Vagina (tissue), 2 donors: ENCODE measurements at regions not wholly inside any gene's neighbourhood (a gene's known extent, or its start where the extent isn't known, plus 50 kb on each side); places are given as distances from the start of the nearest gene placed in this dataset.

ENCODE experiments used
- POLR2A ChIP-seq, 2 donors: fragments of 450-650 bp; IDR thresholded peaks; one replicate each; pipeline ENCODE4 v1.6.1; 2017; ENCODE audit warnings: antibody characterized with exemption in 2 of 2, mild to moderate bottlenecking in 2 of 2, moderate library complexity in 2 of 2
- TF ChIP-seq, protein P1 (sequence below), 3 experiments: fragments of 450-650 bp in 2 of 3; fragments of 200-600 bp in 1 of 3; sonication (generic) in 1 of 3; IDR thresholded peaks; one replicate each; pipeline ENCODE4 v1.5.1; 2017 to 2019; ENCODE audit warnings: antibody characterized with exemption in 3 of 3, mild to moderate bottlenecking in 2 of 3, moderate library complexity in 2 of 3

DNA sequence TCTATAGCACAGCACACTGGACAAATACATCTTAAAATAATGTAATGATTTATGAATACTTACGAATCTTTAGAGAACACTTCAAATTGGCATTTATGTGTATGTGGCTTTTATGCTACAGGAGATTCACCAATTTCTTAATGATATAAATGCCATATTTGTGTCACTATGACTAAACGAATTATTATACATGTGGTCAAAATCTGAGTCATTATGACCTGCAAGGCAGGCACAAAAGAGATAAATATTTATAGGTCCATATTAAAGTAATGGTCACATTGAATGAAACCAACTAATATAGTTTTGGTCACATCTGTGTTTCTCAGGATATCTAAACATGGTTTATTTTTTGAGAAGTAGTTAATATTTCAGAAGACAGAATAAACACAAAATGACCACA lies 232.3 kb upstream of the SEMA6D start:
- no peak for TF ChIP-seq POLR2A (IDR thresholded peaks at IDR 0.05)
- TF ChIP-seq, protein P1, sequence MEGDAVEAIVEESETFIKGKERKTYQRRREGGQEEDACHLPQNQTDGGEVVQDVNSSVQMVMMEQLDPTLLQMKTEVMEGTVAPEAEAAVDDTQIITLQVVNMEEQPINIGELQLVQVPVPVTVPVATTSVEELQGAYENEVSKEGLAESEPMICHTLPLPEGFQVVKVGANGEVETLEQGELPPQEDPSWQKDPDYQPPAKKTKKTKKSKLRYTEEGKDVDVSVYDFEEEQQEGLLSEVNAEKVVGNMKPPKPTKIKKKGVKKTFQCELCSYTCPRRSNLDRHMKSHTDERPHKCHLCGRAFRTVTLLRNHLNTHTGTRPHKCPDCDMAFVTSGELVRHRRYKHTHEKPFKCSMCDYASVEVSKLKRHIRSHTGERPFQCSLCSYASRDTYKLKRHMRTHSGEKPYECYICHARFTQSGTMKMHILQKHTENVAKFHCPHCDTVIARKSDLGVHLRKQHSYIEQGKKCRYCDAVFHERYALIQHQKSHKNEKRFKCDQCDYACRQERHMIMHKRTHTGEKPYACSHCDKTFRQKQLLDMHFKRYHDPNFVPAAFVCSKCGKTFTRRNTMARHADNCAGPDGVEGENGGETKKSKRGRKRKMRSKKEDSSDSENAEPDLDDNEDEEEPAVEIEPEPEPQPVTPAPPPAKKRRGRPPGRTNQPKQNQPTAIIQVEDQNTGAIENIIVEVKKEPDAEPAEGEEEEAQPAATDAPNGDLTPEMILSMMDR (IDR thresholded peaks at IDR 0.05), result no peak
